OCI-LY3 (cell line): ENCODE measurements at regions not wholly inside any gene's neighbourhood (a gene's known extent, or its start where the extent isn't known, plus 50 kb on each side); places are given as distances from the start of the nearest gene placed in this dataset.

ENCODE experiments used
- H2AFZ ChIP-seq: fragments of 200-600, 300-600 bp; shearing (Covaris generic); 2 replicates; pipeline ENCODE4 v1.6.0; 2014; ENCODE audit warnings: antibody characterized with exemption, low read depth, low read length
- H3K27ac ChIP-seq: fragments of 200-600, 300-600 bp; sonication (generic); 2 replicates; pipeline ENCODE4 v1.5.1; 2014; ENCODE audit warnings: mild to moderate bottlenecking, low read length, moderate library complexity, mixed read lengths
- H3K27me3 ChIP-seq: fragments of 200-600, 300-600 bp; sonication (generic); 2 replicates; pipeline ENCODE4 v1.6.1; 2014; ENCODE audit warnings: low read depth, low read length, mixed read lengths
- H3K36me3 ChIP-seq: fragments of 200-600, 300-600 bp; sonication (generic); replicated peaks from 2 replicates; pipeline ENCODE3; 2014; ENCODE audit warnings: low read depth, low read length, mixed read lengths
- H3K4me1 ChIP-seq: fragments of 300-600, 200-600 bp; sonication (generic); 2 replicates; pipeline ENCODE4 v1.6.1; 2014; ENCODE audit warnings: low read length, mixed read lengths
- H3K4me2 ChIP-seq: fragments of 200-600, 300-600 bp; sonication (generic); 2 replicates; pipeline ENCODE4 v1.6.1; 2014; ENCODE audit warnings: low read length, mixed read lengths
- H3K4me3 ChIP-seq: fragments of 300-600, 200-600 bp; sonication (generic); 2 replicates; pipeline ENCODE4 v1.5.1; 2014; ENCODE audit warnings: antibody characterized with exemption, mild to moderate bottlenecking, low read length, moderate library complexity
- H3K79me2 ChIP-seq: fragments of 300-600, 200-600 bp; shearing (Covaris generic); 2 replicates; pipeline ENCODE4 v1.6.1; 2014; ENCODE audit warnings: mild to moderate bottlenecking, low read length, mixed read lengths
- H3K9ac ChIP-seq: fragments of 300-600, 200-600 bp; shearing (Covaris generic); 2 replicates; pipeline ENCODE4 v1.6.0; 2014; ENCODE audit warnings: mild to moderate bottlenecking, low read length, moderate library complexity
- H3K9me3 ChIP-seq: fragments of 200-600, 300-600 bp; shearing (Covaris generic); 2 replicates; pipeline ENCODE4 v1.6.1; 2014; ENCODE audit warnings: low read length, mixed read lengths; ENCODE audit not compliant: insufficient read depth
- H4K20me1 ChIP-seq: fragments of 200-600, 300-600 bp; sonication (generic); 2 replicates; pipeline ENCODE4 v1.6.1; 2016; ENCODE audit warnings: low read length, mixed read lengths; ENCODE audit not compliant: insufficient read depth
- CTCF ChIP-seq: fragments of 200-600, 300-600 bp; sonication (generic); IDR thresholded peaks from 2 replicates; pipeline ENCODE4 v1.5.1; 2014; ENCODE audit warnings: antibody characterized with exemption, low read length, low read depth
- EZH2phosphoT487 ChIP-seq: fragments of 200-600 bp; shearing (Covaris generic); IDR thresholded peaks from 2 replicates; pipeline ENCODE4 v1.6.1; 2018; ENCODE audit warnings: antibody characterized with exemption, mixed run types, low read depth

DNA sequence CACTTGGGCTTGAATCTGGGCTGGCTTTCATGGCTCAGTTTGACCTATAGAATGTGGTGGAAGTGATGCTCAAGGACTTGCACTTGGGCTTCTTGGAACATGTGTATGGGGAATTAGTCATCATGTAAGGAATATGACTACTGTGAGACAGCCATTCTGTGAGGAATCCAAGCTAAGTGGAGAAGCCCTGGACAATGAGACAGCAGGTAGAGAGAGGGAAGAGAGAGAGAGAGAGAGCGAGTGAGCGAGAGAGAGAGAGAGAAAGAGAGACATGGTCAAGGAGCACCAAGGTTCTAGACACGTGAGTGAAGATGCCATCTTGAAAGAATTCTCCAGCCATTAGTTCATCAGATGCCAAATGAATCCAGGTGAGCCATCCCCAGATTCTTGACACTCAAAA, 261.6 kb upstream of the SORL1-AS1 start:
- H3K4me2 ChIP-seq = no peak overlapping the region
- H3K4me3 ChIP-seq = no peak overlapping the region
- no peaks in the 10 kb centered on the region for H3K27me3 ChIP-seq
- TF ChIP-seq CTCF (no peak), EZH2phosphoT487 (no peak)
- H3K9ac ChIP-seq = no peak overlapping the region
- no peaks in the 10 kb centered on the region for H3K36me3 ChIP-seq
- no peaks in the 10 kb centered on the region for H3K4me1 ChIP-seq
- no peak overlapping the region; the same call in 1 of the 2 replicates for H2AFZ ChIP-seq
- H3K27ac ChIP-seq = no peak overlapping the region
- no peaks in the 10 kb centered on the region for H3K9me3 ChIP-seq
- H4K20me1 ChIP-seq = no peaks in the 10 kb centered on the region
- no peaks in the 10 kb centered on the region for H3K79me2 ChIP-seq

DNA sequence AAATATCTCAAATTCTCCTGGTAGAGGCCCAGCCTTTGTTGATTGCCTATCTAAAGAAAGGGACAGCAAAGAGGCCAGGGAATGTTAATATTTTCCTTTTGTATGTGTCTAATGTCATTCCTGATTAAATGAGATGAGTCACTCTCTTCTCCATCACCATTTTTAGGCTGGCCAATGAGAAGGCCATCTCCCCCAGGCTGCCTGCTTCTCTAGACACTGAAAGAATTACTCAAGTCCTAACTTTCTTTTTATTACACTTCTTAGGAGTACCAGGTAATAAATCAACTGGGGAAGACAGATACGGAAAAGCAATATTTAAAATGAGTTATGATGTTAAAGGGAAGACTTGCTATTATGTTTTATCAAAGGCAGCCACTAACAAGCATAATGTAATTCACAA, 259.2 kb upstream of the SORL1-AS1 start:
- no peak overlapping the region for H2AFZ ChIP-seq
- no peak overlapping the region for H3K4me3 ChIP-seq
- H4K20me1 ChIP-seq = no peaks in the 10 kb centered on the region
- no peak overlapping the region for H3K4me2 ChIP-seq
- no peaks in the 10 kb centered on the region for H3K79me2 ChIP-seq
- H3K27ac ChIP-seq = no peak overlapping the region
- H3K4me1 ChIP-seq = no peaks in the 10 kb centered on the region
- TF ChIP-seq CTCF (no peak), EZH2phosphoT487 (no peak)
- H3K9ac ChIP-seq = no peak overlapping the region
- H3K27me3 ChIP-seq = no peaks in the 10 kb centered on the region
- H3K9me3 ChIP-seq = no peaks in the 10 kb centered on the region
- no peaks in the 10 kb centered on the region for H3K36me3 ChIP-seq

- TF ChIP-seq CTCF (no peak), EZH2phosphoT487 (no peak)
- no peak overlapping the region for H3K9ac ChIP-seq
- H3K4me3 ChIP-seq = no peak overlapping the region
- H2AFZ ChIP-seq = no peak overlapping the region
- no peak overlapping the region for H3K4me2 ChIP-seq
- H3K27me3 ChIP-seq = no peaks in the 10 kb centered on the region
- H3K27ac ChIP-seq = no peak overlapping the region
- no peaks in the 10 kb centered on the region for H4K20me1 ChIP-seq
- H3K79me2 ChIP-seq = no peaks in the 10 kb centered on the region
- no peaks in the 10 kb centered on the region for H3K9me3 ChIP-seq
- H3K36me3 ChIP-seq = no peaks in the 10 kb centered on the region
- H3K4me1 ChIP-seq = no peaks in the 10 kb centered on the region
Observed at GRCh38 chr11:121711236-121711635, 258.5 kb upstream of the SORL1-AS1 start.

GRCh38 chr11:121706884-121707420, 254.2 kb upstream of the SORL1-AS1 start:
- TF ChIP-seq CTCF (no peak), EZH2phosphoT487 (no peak)

More at GRCh38 chr11:121706884-121707420, 254.2 kb upstream of the SORL1-AS1 start:
- H4K20me1 ChIP-seq = no peaks in the 10 kb centered on the region
- peaks cover 11% of the 10 kb centered on the region; the same call in 1 of the 2 replicates for H3K27me3 ChIP-seq
- H3K9ac ChIP-seq = no peak overlapping the region
- no peaks in the 10 kb centered on the region for H3K36me3 ChIP-seq
- no peak overlapping the region for H3K4me3 ChIP-seq
- H3K4me1 ChIP-seq = no peaks in the 10 kb centered on the region
- H3K79me2 ChIP-seq = no peaks in the 10 kb centered on the region
- no peak overlapping the region for H2AFZ ChIP-seq
- H3K4me2 ChIP-seq = no peak overlapping the region
- no peaks in the 10 kb centered on the region for H3K9me3 ChIP-seq
- H3K27ac ChIP-seq = no peak overlapping the region
